OCI-LY7 (cell line): ENCODE measurements at regions not wholly inside any gene's neighbourhood (a gene's known extent, or its start where the extent isn't known, plus 50 kb on each side); places are given as distances from the start of the nearest gene placed in this dataset.

ENCODE experiments used
- BruUV-seq: library from RNA; stranded (reverse); fragments of 400-500 nt; replicated peaks from 2 replicates; lab custom pipeline; 2021; lab: Mats Ljungman, UMichigan
- CTCF ChIA-PET: fragments of 300-600 bp; sonication (Branson Sonifier 250); formaldehyde crosslinking; loops from one replicate; lab custom pipeline; 2022; ENCODE audit warnings: antibody characterized with exemption; ENCODE audit not compliant: unreplicated experiment; lab: Charles Lee
- POLR2A ChIA-PET: fragments of 300-600 bp; sonication (Branson Sonifier 250); formaldehyde crosslinking; loops from one replicate; lab custom pipeline; 2022; ENCODE audit warnings: antibody characterized with exemption; lab: Charles Lee
- DNase-seq: peaks from one replicate; pipeline ENCODE4 v3.0.0-alpha.2; 2015; ENCODE audit warnings: low spot score
- H2AFZ ChIP-seq: fragments of 200-600 bp; sonication (generic), shearing (Covaris generic); 2 replicates; pipeline ENCODE4 v1.6.1; 2014; ENCODE audit warnings: mild to moderate bottlenecking, antibody characterized with exemption, low read length, moderate library complexity
- H3K27ac ChIP-seq: fragments of 200-600 bp; sonication (generic); 2 replicates; pipeline ENCODE4 v1.5.1; 2014; ENCODE audit warnings: mixed run types, low read depth, mild to moderate bottlenecking, moderate library complexity, low read length, inconsistent platforms; ENCODE audit not compliant: poor library complexity, severe bottlenecking
- H3K36me3 ChIP-seq: fragments of 200-600 bp; sonication (generic); 2 replicates; pipeline ENCODE4 v1.6.1; 2014; ENCODE audit warnings: mild to moderate bottlenecking, antibody characterized with exemption, low read length, moderate library complexity, mixed read lengths; ENCODE audit not compliant: insufficient read depth
- H3K4me1 ChIP-seq: fragments of 200-600 bp; sonication (generic); 2 replicates; pipeline ENCODE4 v1.5.1; 2014; ENCODE audit warnings: mild to moderate bottlenecking, low read length; ENCODE audit not compliant: insufficient read depth, poor library complexity, severe bottlenecking
- H3K4me2 ChIP-seq: fragments of 200-600 bp; sonication (generic); 2 replicates; pipeline ENCODE4 v1.6.1; 2014; ENCODE audit warnings: mild to moderate bottlenecking, low read length
- H3K4me3 ChIP-seq: fragments of 200-600 bp; sonication (generic); 2 replicates; pipeline ENCODE4 v1.5.1; 2014; ENCODE audit warnings: mild to moderate bottlenecking, low read depth, low read length; ENCODE audit not compliant: poor library complexity, severe bottlenecking
- H3K79me2 ChIP-seq: fragments of 200-600 bp; sonication (generic); 2 replicates; pipeline ENCODE4 v1.6.1; 2016; ENCODE audit warnings: low read depth, mild to moderate bottlenecking, low read length, moderate library complexity, mixed read lengths; ENCODE audit not compliant: insufficient read depth
- H3K9me2 ChIP-seq: fragments of 200-600 bp; sonication (generic); 2 replicates; pipeline ENCODE4 v1.6.1; 2016; ENCODE audit warnings: mild to moderate bottlenecking, low read length, mixed read lengths; ENCODE audit not compliant: insufficient read depth
- H3K9me3 ChIP-seq: fragments of 200-600 bp; sonication (generic); 2 replicates; pipeline ENCODE4 v1.6.1; 2014; ENCODE audit warnings: mild to moderate bottlenecking, mixed run types, low read length, mixed read lengths
- H4K20me1 ChIP-seq: fragments of 200-600 bp; sonication (generic); 2 replicates; pipeline ENCODE4 v1.6.1; 2014; ENCODE audit warnings: mild to moderate bottlenecking, antibody characterized with exemption, low read length, moderate library complexity, mixed read lengths; ENCODE audit not compliant: insufficient read depth
- EZH2phosphoT487 ChIP-seq: fragments of 200-600 bp; sonication (generic); IDR thresholded peaks from 2 replicates; pipeline ENCODE4 v1.6.1; 2018; ENCODE audit warnings: low read depth, borderline replicate concordance, mild to moderate bottlenecking, mixed run types, antibody characterized with exemption, low read length, moderate library complexity, mixed read lengths
- intact Hi-C: fragments of 100-400 bp; cut with micrococcal nuclease; formaldehyde crosslinking; loops from one replicate; pipeline ENCODE4 v1.10.0; 2022; ENCODE audit not compliant: unreplicated experiment
- TF ChIP-seq, protein P1 (sequence below): fragments of 200-600 bp; sonication (generic); conservative IDR thresholded peaks from 2 replicates; pipeline ENCODE4 v1.5.1; 2014; ENCODE audit warnings: mild to moderate bottlenecking, antibody characterized with exemption, low read length, moderate library complexity, mixed read lengths

DNA sequence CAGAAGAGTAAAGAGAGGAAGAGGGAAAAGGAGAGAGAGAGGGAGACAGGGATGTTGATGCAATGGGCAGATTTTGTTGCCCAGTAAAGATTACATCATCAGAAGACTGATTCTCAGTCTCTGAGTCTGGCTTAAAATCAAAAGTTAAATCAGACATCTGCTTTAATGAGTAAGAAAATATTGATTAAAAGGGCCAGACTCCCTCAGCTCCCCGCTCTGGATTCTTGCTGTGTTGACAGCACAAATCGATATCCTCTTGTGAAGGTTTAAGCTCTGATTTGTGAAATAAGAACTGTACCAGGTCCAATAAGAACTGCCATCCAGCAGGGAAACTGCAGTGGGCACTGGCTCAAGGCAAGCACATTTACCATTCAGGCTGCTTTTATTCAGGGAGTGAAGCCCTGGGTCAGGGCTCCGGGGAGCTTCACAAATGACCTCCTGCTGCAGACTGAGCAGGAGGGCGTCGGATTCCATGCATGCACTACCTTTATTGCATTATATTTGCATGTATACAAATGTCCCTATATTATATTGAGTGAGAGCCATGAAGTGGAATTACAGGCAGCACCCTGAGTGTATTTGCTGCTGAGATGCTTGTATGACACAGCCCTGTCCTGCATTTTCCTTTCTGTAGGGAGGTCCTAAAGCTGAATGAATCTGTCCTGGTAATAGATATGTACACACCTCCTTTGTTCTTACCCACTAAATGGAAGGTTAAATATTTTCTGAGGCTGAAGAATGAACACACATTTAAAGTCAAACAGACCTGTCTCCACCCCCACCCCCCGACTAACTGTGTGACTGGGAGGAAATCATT lies 401.5 kb downstream of the REEP3 start:
- H3K4me1 ChIP-seq, result no peaks in the 10 kb centered on the region
- H3K9me2 ChIP-seq, result no peaks in the 10 kb centered on the region
- no peak overlapping the region for H3K4me3 ChIP-seq
- CTCF ChIA-PET, result no interaction called here
- H2AFZ ChIP-seq, result no peak overlapping the region
- intact Hi-C loops, result no loop called here
- BruUV-seq, result no TSS peak
- no peaks in the 10 kb centered on the region for H3K79me2 ChIP-seq
- POLR2A ChIA-PET, result no interaction called here
- no peak overlapping the region for H3K4me2 ChIP-seq
- TF ChIP-seq, protein P1, sequence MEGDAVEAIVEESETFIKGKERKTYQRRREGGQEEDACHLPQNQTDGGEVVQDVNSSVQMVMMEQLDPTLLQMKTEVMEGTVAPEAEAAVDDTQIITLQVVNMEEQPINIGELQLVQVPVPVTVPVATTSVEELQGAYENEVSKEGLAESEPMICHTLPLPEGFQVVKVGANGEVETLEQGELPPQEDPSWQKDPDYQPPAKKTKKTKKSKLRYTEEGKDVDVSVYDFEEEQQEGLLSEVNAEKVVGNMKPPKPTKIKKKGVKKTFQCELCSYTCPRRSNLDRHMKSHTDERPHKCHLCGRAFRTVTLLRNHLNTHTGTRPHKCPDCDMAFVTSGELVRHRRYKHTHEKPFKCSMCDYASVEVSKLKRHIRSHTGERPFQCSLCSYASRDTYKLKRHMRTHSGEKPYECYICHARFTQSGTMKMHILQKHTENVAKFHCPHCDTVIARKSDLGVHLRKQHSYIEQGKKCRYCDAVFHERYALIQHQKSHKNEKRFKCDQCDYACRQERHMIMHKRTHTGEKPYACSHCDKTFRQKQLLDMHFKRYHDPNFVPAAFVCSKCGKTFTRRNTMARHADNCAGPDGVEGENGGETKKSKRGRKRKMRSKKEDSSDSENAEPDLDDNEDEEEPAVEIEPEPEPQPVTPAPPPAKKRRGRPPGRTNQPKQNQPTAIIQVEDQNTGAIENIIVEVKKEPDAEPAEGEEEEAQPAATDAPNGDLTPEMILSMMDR, result no peak
- no peak for TF ChIP-seq EZH2phosphoT487
- no peaks in the 10 kb centered on the region for H3K36me3 ChIP-seq
- no peak for DNase-seq
- no peak overlapping the region for H3K27ac ChIP-seq
- no peaks in the 10 kb centered on the region for H4K20me1 ChIP-seq
- no peaks in the 10 kb centered on the region for H3K9me3 ChIP-seq

- H3K79me2 ChIP-seq, result no peaks in the 10 kb centered on the region
Measured at GRCh38 chr10:63929831-63930467, 408.7 kb downstream of the REEP3 start.

More at GRCh38 chr10:63929831-63930467, 408.7 kb downstream of the REEP3 start:
- no peaks in the 10 kb centered on the region for H3K9me3 ChIP-seq
- H3K4me3 ChIP-seq, result no peak overlapping the region
- ChIA-PET CTCF (no interaction called here), POLR2A (no interaction called here)
- H3K36me3 ChIP-seq, result no peaks in the 10 kb centered on the region
- H4K20me1 ChIP-seq, result no peaks in the 10 kb centered on the region
- no peak overlapping the region for H3K27ac ChIP-seq
- no peaks in the 10 kb centered on the region for H3K9me2 ChIP-seq
- TF ChIP-seq EZH2phosphoT487, result no peak
- TF ChIP-seq, protein P1, result no peak
- intact Hi-C loops, result no loop called here
- no peak for DNase-seq
- BruUV-seq, result no TSS peak
- no peak overlapping the region for H3K4me2 ChIP-seq
- H3K4me1 ChIP-seq, result no peaks in the 10 kb centered on the region
- no peak overlapping the region for H2AFZ ChIP-seq
